Suprapubic skin (tissue), 4 donors: ENCODE measurements at regions not wholly inside any gene's neighbourhood (a gene's known extent, or its start where the extent isn't known, plus 50 kb on each side); places are given as distances from the start of the nearest gene placed in this dataset.
"Not testable (repeated sequence)": the region's sequence is repeated elsewhere in the genome, so short reads cannot be mapped to it uniquely, and the experiment has no call there.

Source experiments
- DNase-seq, 2 donors: peaks; one replicate each; pipeline ENCODE4 v3.0.0-alpha.2; 2019; ENCODE audit warnings: low spot score in 2 of 2
- H3K27ac ChIP-seq: fragments of 200-600 bp; sonication (generic); one replicate; pipeline ENCODE4 v1.5.1; 2019
- H3K27me3 ChIP-seq: fragments of 200-600 bp; sonication (generic); one replicate; pipeline ENCODE4 v1.5.1; 2019
- H3K36me3 ChIP-seq: fragments of 200-600 bp; sonication (generic); one replicate; pipeline ENCODE4 v1.5.1; 2019
- H3K4me1 ChIP-seq: fragments of 200-600 bp; sonication (generic); one replicate; pipeline ENCODE4 v1.5.1; 2019
- H3K4me3 ChIP-seq: fragments of 200-600 bp; sonication (generic); one replicate; pipeline ENCODE4 v1.5.1; 2019; ENCODE audit warnings: mild to moderate bottlenecking
- H3K9me3 ChIP-seq: fragments of 200-600 bp; sonication (generic); one replicate; pipeline ENCODE4 v1.5.1; 2019
- EP300 ChIP-seq: sonication (generic); formaldehyde crosslinking; IDR thresholded peaks from one replicate; pipeline ENCODE4 v1.6.1; 2017; ENCODE audit warnings: antibody characterized with exemption
- POLR2A ChIP-seq, 2 donors: fragments of 450-650 bp; IDR thresholded peaks; one replicate each; pipeline ENCODE4 v1.6.1; 2017; ENCODE audit warnings: antibody characterized with exemption in 2 of 2, mild to moderate bottlenecking in 2 of 2, moderate library complexity in 2 of 2
- POLR2AphosphoS5 ChIP-seq, 3 donors: sonication (generic); formaldehyde crosslinking; IDR thresholded peaks; one replicate each; pipeline ENCODE4 v1.6.1; 2017; ENCODE audit warnings: antibody characterized with exemption in 3 of 3
- WGBS: methylation state at CpG from one replicate; pipeline ENCODE4 v1.1.5; 2018; 5-methylcytosine and 5-hydroxymethylcytosine counted together
- TF ChIP-seq, protein P1 (sequence below), 2 donors: fragments of 200-600 bp in 1 of 2; fragments of 450-650 bp in 1 of 2; sonication (generic) in 1 of 2; IDR thresholded peaks; one replicate each; pipeline ENCODE4 v1.5.1; 2016 to 2019; ENCODE audit warnings: antibody characterized with exemption in 2 of 2, mild to moderate bottlenecking in 1 of 2, moderate library complexity in 1 of 2

DNA sequence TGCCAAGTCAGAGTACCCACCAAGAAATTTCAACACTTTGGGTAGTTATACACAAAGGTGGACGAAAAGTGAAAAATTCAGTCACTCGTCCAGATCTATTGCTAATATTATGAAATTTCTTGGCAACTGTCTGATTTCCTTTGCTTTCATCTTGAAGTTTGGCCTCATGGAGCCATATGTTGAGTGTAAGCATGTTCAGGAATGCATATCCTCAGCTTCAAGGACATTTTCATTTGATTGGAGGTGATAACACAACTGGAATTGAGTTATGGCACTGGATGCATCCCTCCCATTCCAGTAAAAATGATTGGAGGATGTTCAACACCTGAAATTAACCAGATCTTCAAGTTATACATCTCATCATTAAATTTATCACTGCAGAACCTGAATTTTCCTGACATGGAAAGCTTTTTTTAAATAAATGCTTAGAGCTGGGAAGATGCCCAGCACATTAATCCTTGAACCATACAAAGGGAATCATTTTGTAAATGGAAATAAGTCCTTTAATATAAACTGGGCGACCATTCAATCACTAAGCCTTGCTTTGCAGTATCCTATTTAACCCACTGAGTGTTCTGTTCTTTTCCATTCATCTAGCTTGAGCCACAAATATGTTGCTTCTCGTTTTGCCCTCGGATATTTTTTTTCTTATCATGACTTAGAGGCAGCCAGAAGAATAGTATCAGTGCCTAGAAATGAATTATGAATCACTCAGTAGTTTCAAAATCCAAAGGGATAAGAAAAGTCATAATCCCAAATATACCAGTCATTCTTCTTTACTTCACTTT, 273.7 kb upstream of the PIK3R1 start:
- no peak overlapping the region for H3K4me3 ChIP-seq
- no peaks in the 10 kb centered on the region for H3K9me3 ChIP-seq
- 30% methylated on average over 5 of the region's 5 CpGs for WGBS
- no peak for DNase-seq
- no peaks in the 10 kb centered on the region for H3K27me3 ChIP-seq
- H3K36me3 ChIP-seq: no peaks in the 10 kb centered on the region
- no peaks in the 10 kb centered on the region for H3K4me1 ChIP-seq
- H3K27ac ChIP-seq: peak overlapping the region; percentile 25
- TF ChIP-seq, protein P1, sequence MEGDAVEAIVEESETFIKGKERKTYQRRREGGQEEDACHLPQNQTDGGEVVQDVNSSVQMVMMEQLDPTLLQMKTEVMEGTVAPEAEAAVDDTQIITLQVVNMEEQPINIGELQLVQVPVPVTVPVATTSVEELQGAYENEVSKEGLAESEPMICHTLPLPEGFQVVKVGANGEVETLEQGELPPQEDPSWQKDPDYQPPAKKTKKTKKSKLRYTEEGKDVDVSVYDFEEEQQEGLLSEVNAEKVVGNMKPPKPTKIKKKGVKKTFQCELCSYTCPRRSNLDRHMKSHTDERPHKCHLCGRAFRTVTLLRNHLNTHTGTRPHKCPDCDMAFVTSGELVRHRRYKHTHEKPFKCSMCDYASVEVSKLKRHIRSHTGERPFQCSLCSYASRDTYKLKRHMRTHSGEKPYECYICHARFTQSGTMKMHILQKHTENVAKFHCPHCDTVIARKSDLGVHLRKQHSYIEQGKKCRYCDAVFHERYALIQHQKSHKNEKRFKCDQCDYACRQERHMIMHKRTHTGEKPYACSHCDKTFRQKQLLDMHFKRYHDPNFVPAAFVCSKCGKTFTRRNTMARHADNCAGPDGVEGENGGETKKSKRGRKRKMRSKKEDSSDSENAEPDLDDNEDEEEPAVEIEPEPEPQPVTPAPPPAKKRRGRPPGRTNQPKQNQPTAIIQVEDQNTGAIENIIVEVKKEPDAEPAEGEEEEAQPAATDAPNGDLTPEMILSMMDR (IDR thresholded peaks at IDR 0.05): no peak
- TF ChIP-seq POLR2AphosphoS5 (IDR thresholded peaks at IDR 0.05): no peak
- no peak for TF ChIP-seq POLR2A (IDR thresholded peaks at IDR 0.05)
- TF ChIP-seq EP300: no peak

DNA sequence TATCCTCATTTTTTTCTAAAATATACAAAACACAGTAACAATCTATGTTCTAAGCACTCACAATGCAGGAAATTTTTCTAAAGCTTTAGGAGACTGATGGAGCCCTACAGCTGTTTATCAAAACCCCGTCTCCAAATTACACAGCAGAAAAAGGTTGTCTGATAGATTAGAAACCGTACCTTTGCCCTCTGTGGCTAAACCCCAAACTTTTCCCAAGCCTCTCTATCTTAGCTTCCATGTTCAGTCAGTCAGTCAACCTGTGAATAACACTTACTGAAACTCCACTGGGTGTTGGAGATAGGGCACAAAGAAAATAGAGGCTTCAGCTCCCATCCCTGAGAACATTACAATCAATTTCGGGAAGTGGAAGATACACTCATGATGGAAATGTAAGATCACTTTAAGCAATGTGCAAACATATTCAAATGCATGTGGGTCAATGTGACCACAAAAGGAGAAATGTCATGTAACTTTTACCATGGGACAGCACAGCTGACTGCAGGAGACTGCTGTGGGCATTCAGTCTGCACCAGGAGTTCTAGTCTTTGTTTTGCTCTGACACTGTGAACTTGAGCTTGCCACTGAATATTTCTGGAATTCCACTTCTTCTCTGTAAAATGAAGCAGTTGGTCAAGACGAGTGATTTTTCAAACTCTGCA, 279.5 kb upstream of the PIK3R1 start:
- no peaks in the 10 kb centered on the region for H3K27me3 ChIP-seq
- no peaks in the 10 kb centered on the region for H3K36me3 ChIP-seq
- TF ChIP-seq POLR2AphosphoS5 (IDR thresholded peaks at IDR 0.05) (no peak), POLR2A (IDR thresholded peaks at IDR 0.05) (no peak), EP300 (no peak)
- TF ChIP-seq, protein P1 (IDR thresholded peaks at IDR 0.05): no peak
- H3K4me3 ChIP-seq: no peak overlapping the region
- no peak for DNase-seq
- WGBS: 88% methylated on average over 4 of the region's 4 CpGs
- H3K9me3 ChIP-seq: peaks cover 4% of the 10 kb centered on the region
- no peaks in the 10 kb centered on the region for H3K4me1 ChIP-seq
- no peak overlapping the region for H3K27ac ChIP-seq

DNA sequence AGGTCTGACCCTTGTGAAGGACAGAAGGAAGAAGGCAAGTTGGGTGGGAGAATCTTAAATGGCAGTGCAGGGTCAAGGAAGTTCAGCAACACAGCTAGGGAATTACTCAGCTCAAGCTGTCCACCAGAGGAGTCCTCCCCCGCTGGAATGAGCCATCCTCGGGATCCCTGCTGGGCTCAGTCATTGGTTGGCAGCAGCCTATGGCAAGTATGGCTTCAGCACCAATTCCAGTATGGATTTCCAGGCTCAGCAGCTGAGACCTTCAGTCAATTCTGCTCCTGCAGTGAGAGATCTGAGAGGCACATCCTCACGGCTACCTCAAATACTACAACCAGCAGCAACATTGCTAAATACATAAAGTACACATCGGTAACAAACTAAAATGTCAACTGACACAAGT, 280.6 kb upstream of the PIK3R1 start:
- Histone ChIP-seq H3K9me3 (peaks cover 4% of the 10 kb centered on the region), H3K4me1 (no peaks in the 10 kb centered on the region)
- 95% methylated on average over 4 of the region's 4 CpGs for WGBS

DNA sequence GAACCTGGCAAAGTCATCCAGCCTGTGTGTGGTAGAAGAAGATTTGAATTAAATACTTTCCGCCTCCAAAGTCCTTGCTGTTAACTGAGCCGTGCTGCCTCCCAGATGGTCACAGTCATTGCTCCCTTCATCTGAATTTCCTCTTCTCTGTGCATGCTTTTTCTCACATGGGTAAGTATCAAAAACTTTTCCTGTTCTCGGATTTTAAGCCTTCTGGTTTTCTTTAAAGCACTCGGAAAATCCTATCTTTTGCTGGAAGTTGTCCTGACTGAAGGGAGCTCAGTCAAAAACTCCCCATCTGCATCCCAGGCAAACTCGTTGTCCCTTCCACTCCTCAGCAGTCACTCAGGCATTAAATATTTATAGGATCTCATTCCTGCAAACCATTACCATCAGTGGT, 290.0 kb upstream of the PIK3R1 start:
- Histone ChIP-seq H3K27me3 (no peaks in the 10 kb centered on the region), H3K9me3 (no peaks in the 10 kb centered on the region), H3K4me3 (no peak overlapping the region), H3K4me1 (no peaks in the 10 kb centered on the region), H3K27ac (no peak overlapping the region), H3K36me3 (no peaks in the 10 kb centered on the region)
- no peak for DNase-seq
- TF ChIP-seq, protein P1 (IDR thresholded peaks at IDR 0.05): no peak
- no peak for TF ChIP-seq POLR2A (IDR thresholded peaks at IDR 0.05)
- TF ChIP-seq POLR2AphosphoS5 (IDR thresholded peaks at IDR 0.05): no peak
- no peak for TF ChIP-seq EP300
- 64% methylated on average over 5 of the region's 5 CpGs for WGBS

More for the DNA sequence above, 280.6 kb upstream of the PIK3R1 start:
- TF ChIP-seq, protein P1 (IDR thresholded peaks at IDR 0.05): no peak
- TF ChIP-seq POLR2A (IDR thresholded peaks at IDR 0.05): no peak
- no peak for TF ChIP-seq POLR2AphosphoS5 (IDR thresholded peaks at IDR 0.05)
- TF ChIP-seq EP300: no peak
- H3K4me3 ChIP-seq: no peak overlapping the region
- no peak for DNase-seq
- no peaks in the 10 kb centered on the region for H3K27me3 ChIP-seq
- H3K27ac ChIP-seq: no peak overlapping the region
- no peaks in the 10 kb centered on the region for H3K36me3 ChIP-seq

DNA sequence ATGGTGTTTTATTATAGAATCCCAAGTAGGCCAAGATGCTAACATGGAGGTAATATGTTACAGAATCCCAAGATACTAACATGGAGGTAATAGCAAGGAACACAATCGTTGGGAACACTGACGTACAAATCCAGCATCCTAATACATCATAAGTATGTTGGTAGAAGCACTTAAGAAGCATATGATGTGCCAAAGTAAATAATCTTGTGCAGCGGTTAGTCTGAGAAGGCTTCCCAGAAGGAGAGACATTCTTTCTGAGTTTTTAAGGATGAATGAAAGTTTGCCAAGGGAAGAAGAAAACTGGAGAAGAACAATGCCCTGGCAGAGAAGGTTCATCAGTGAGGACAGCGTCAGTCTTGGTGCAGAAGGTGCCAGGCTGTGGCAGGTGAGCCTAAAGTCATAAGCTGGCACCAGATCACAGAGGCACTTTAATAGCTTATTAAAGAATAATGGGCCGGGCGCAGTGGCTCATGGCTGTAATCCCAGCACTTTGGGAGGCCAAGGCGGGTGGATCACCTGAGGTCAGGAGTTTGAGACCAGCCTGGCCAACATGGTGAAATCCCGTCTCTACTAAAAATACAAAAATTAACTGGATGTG, 294.5 kb upstream of the PIK3R1 start:
- Histone ChIP-seq H3K4me3 (no peak overlapping the region), H3K9me3 (no peaks in the 10 kb centered on the region), H3K36me3 (no peaks in the 10 kb centered on the region), H3K27me3 (no peaks in the 10 kb centered on the region), H3K27ac (no peak overlapping the region), H3K4me1 (no peaks in the 10 kb centered on the region)
- DNase-seq: no peak
- WGBS: 86% methylated on average over 8 of the region's 8 CpGs
- TF ChIP-seq, protein P1 (IDR thresholded peaks at IDR 0.05): no peak
- TF ChIP-seq EP300 (no peak), POLR2A (IDR thresholded peaks at IDR 0.05) (no peak), POLR2AphosphoS5 (IDR thresholded peaks at IDR 0.05) (no peak)

DNA sequence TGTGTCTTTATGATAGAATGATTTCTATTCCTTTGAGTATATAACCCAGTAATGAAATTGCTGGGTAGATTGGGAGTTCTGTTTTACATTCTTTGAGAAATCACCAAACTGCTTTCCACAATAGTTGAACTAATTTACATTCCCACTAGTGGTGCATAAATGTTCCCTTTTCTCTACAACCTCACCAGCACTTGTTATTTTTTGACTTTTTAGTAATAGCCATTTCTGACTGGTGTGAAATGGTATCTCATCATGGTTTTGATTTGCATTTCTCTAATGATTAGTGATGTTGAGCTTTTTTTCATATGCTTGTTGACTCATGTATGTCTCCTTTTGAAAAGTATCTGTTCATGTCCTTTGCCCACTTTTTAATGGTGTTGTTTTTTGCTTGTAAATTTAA, 296.0 kb upstream of the PIK3R1 start:
- not testable (repeated sequence) for H3K4me3 ChIP-seq, H3K27me3 ChIP-seq, DNase-seq, H3K36me3 ChIP-seq, H3K27ac ChIP-seq, H3K9me3 ChIP-seq, H3K4me1 ChIP-seq
